C4-2B (cell line): ENCODE measurements at regions not wholly inside any gene's neighbourhood (a gene's known extent, or its start where the extent isn't known, plus 50 kb on each side); places are given as distances from the start of the nearest gene placed in this dataset.

ENCODE experiments used
- ZFX ChIP-seq: fragments of 450-650 bp; IDR thresholded peaks from 2 replicates; pipeline ENCODE4 v1.6.1; 2017
- TF ChIP-seq, protein P1 (sequence below): fragments of 450-650 bp; conservative IDR thresholded peaks from 2 replicates; pipeline ENCODE4 v1.5.1; 2017; ENCODE audit warnings: mild to moderate bottlenecking

DNA sequence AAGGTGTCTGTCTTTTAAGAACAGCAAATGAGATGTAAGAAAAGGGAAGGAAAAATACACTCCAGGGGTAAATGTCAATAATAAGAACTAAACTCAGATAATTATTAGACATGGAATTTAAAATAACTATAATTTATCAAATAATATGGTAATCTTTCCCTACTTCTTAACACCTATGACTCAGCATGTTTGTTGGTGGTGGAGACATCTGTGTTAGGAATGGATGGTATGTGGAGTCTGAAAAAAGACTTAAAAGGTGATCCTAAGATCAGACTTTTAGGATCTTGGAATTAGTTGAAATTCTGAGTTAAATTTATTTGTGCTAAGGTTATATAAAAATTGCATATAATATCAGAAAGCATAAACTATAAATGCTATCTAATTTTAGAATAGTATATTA lies 915.1 kb downstream of the SLITRK5 start:
- TF ChIP-seq, protein P1, sequence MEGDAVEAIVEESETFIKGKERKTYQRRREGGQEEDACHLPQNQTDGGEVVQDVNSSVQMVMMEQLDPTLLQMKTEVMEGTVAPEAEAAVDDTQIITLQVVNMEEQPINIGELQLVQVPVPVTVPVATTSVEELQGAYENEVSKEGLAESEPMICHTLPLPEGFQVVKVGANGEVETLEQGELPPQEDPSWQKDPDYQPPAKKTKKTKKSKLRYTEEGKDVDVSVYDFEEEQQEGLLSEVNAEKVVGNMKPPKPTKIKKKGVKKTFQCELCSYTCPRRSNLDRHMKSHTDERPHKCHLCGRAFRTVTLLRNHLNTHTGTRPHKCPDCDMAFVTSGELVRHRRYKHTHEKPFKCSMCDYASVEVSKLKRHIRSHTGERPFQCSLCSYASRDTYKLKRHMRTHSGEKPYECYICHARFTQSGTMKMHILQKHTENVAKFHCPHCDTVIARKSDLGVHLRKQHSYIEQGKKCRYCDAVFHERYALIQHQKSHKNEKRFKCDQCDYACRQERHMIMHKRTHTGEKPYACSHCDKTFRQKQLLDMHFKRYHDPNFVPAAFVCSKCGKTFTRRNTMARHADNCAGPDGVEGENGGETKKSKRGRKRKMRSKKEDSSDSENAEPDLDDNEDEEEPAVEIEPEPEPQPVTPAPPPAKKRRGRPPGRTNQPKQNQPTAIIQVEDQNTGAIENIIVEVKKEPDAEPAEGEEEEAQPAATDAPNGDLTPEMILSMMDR: no peak
- TF ChIP-seq ZFX: no peak
